ENCODE measurements at regions not wholly inside any gene's neighbourhood (a gene's known extent, or its start where the extent isn't known, plus 50 kb on each side); places are given as distances from the start of the nearest gene placed in this dataset.

GRCh38 chr6:138550346-138550767 is 51.1 kb upstream of the NHSL1 start:
- DNase-seq = no peak

DNA sequence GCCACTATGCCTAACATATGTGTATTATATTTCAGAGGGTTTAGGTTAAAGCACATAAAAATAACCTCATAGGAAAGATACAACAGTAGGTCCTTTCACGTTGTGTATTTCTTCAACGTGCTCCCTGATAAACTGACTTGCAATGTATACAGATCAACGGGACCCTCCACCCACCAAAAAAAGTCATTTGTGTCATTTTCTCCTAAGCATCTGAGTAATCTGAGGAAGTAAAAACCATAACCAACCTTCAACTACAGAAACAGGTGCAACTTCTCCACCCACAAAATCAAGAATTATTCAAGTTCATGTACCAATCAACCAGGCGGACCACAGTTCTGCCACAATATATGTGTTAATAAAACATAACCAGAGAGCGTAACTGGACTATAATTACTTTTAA is 54.9 kb upstream of the NHSL1 start:
- DNase-seq = no peak

DNA sequence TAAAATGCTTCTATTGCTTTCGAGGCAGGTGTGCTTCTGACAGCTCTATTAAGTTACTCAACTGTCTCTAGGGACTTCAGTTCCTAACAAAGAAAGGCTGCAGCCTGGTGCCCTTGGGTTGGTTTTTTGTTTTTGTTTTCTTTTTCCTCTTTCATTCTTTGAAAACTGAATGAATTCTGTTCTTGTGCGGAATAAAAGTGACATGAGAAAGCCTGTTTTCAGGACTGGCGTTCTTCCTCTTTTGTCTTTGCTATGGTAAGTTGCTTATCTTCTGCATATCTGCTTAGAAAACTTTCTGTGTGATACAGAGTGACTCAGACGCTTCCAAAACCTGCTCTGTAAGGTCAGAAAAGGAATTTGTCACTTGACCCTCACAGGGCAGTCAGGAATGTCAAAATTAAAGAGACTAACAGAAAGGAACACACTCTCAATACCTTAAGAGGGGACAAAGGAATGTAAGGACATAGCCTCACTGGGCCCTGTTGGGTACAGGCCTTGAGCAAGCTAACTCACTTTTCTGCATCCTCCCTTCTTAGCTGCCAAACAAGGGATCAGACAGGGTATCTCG is 56.2 kb upstream of the NHSL1 start:
- no peak for DNase-seq

- no peak for DNase-seq
These were observed 57.9 kb upstream of the NHSL1 start for GRCh38 chr6:138557147-138557546.

DNA sequence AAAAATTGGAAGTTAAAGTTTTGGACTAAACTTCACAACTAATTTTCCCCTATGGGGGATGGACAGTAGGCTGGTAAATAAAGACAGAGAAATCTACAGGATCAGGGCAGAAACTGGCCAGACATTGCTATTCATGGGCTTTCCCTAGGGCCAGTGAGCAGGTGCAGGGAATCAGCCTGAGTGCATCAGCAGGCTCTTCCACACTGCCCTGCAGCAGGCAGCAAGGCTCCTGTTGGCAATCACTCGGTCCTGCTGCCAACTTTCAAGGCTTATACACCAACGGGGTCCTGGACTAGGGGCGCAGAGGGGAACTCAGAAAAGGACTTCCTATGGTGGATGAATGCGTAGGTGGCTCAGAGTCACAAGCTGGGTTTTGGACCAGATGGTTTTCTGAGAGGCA is 59.8 kb upstream of the NHSL1 start:
- DNase-seq = no peak

DNA sequence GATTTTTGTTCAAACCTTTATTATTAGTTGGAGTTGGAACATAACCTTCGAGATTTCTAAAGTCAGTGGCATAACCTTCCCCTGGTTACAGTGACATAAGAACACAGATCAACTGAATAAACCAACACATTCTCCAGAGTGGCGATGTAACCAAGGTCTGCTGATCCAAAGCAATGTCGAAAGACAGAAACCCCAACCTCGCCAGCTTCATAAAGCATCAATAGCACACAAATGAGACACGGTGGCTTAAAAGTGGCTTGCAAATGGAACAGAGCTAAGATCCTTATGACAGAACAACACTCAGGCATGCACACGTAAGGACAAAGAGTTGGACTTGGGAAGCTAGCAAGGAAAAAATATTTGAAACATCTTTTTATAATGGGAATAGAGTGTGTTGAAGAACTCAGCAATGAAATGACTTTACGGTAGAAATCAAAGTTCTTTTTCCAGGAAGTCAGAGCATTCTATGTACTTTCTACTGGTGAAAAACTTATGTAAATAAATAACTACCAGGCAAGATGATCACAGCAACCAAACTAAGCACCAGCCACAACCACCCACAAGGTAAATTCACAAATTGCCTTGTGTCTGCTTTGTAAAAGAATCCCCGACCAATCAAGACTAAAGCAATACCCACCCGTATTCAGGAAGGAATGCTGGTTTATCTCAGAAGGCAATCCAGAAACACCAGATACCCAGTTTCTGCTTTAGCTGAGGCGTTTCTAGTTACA is 61.0 kb upstream of the NHSL1 start:
- no peak for DNase-seq

GRCh38 chr6:138562691-138563090 is 63.4 kb upstream of the NHSL1 start:
- no peak for DNase-seq

GRCh38 chr6:138563231-138563630 is 63.9 kb upstream of the NHSL1 start:
- no peak for DNase-seq

GRCh38 chr6:138563650-138564049 is 64.4 kb upstream of the NHSL1 start:
- DNase-seq = no peak

- no peak for DNase-seq
These were observed 65.0 kb upstream of the NHSL1 start for GRCh38 chr6:138564170-138564721.

DNA sequence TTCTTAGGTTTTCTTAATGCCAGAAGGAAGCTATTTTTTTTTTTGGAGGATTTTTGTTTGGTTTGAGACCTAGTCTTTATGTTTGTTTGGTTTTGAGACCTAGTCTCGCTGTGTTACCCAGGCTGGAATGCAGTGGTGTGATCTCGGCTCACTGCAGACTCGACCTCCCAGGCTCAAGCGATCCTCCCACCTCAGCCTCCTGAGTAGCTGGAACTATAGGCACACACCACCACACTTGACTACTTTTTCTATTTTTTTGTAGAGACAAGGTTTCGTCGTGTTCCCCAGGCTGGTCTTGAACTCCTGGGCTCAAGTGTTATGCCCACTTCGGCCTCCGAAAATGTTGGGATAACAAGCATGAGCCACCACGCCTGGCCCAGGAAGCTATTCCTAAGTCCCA is 67.8 kb upstream of the NHSL1 start:
- DNase-seq = no peak

DNA sequence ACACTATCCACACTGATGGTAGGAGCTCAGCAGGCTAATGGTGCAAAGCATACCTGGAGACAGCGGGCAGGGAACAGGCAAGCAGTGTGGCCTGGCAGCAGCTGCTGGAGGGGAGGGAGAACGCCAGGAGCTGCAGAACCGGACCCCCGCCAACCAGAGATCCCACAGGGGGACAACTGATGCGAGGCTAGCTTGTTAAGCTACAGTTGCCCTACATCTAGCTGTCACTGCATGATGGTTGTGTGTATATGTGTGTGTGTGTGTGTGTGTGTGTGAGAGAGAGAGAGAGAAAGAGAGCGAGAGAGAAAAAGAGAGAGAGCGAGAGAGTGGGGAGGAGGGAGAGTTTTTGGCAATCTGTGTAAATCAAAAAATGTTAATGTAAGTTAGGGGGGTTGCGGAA is 69.7 kb upstream of the NHSL1 start:
- DNase-seq = no peak

DNA sequence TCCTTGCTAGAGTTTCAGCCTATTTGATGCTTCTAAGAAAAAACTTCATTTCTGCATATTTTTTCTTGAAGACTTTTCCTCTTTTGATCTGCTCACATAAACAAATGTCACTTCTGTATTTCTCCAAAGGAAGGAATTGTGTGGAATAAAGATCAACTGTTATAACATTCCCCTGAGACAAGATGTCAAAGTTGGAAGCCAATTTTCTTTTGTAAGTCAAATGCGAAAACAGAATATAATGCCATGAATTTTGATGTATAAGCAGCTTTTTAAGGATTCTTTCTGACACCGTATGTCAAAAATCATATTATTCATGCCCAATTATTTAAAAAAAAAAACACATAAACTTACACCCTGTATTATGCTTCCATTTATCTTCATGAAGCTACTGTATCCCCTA is 70.3 kb upstream of the NHSL1 start:
- DNase-seq = no peak

GRCh38 chr6:138569970-138570724 is 70.9 kb upstream of the NHSL1 start:
- no peak for DNase-seq

- DNase-seq = no peak
These were observed 71.4 kb upstream of the NHSL1 start for GRCh38 chr6:138570725-138571029.

- DNase-seq = no peak
These were observed 71.9 kb upstream of the NHSL1 start for GRCh38 chr6:138571181-138571580.

DNA sequence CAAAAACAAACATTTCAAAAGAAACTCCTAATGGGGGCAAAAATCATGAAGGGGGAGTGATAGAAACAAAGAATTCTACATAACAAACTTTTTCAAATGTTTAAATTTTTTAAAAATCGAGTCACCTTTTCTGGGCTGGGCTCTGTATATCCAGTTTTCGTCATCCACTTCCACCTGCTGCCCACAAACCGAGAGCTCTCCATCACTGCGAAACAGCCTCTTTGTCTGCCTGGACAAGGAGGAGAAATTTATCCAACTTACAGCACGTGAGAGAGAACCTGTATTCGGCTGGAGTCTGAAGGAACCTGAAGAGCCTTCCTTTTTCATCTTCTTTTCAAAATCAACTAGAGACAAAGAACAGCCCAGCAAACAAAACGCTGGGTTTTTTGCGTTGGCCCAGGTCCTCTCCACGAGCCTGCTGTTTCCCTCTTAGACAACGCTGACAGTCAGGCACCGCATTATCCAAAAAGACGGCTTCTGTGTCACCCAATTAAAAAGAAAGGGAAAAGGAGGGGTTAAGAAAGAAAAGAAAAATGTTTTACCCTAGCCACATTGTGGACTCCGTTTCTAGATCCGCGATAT is 72.4 kb upstream of the NHSL1 start:
- no peak for DNase-seq

- no peak for DNase-seq
These were observed 73.0 kb upstream of the NHSL1 start for GRCh38 chr6:138572167-138572875.

GRCh38 chr6:138572885-138573284 is 73.6 kb upstream of the NHSL1 start:
- DNase-seq = no peak

- DNase-seq = no peak
These were observed 76.0 kb upstream of the NHSL1 start for GRCh38 chr6:138575257-138575656.

- DNase-seq = no peak
These were observed 77.0 kb upstream of the NHSL1 start for GRCh38 chr6:138576313-138576712.

- no peak for DNase-seq
These were observed 78.0 kb upstream of the NHSL1 start for GRCh38 chr6:138577151-138577915.

Measured in activated CD4-positive, CD25-positive, alpha-beta regulatory T cell treated with anti-CD3 and anti-CD28 coated beads, Interleukin-2, amount 50 U/mL, for 72 hours (primary cell).